ENCODE measurements at regions not wholly inside any gene's neighbourhood (a gene's known extent, or its start where the extent isn't known, plus 50 kb on each side); places are given as distances from the start of the nearest gene placed in this dataset.

DNA sequence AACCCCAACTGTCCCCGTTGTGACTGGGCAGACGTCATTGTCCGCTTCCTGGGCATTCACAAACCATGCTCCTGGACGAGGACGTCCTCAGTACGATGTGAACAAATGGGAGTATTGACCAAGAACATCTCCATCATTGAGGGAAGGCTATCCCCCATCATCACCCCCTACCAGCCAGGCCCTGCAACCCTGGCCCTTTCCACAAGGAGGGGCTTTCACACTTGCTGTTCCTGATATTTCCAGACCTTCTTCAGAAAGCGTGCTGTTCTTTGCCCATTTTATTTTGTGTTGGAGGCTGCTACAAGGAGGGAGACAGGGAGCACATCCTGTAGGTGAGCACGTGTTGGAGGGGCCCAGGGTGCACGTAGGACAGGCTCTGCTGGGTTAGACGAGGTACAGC, 277.0 kb upstream of the LRRC3B start:
- H3K27ac ChIP-seq (ENCODE audit: insufficient read depth, low read depth, low read length) = no peak overlapping the region
- no peaks in the 10 kb centered on the region for H3K9me3 ChIP-seq (replicated peaks; ENCODE audit: control insufficient read depth, insufficient read depth, low read length)
- intact Hi-C loops (cut with micrococcal nuclease) (no loop called here), dilution Hi-C loops (cut with MboI; ENCODE audit: extremely low pct_ligation_motif_present, low sequenced_read_pairs) (no loop called here)
- ChIA-PET CTCF (no interaction called here), POLR2A (no interaction called here)
- no TSS peak for BruUV-seq (replicated peaks)
- no peak overlapping the region for H3K4me3 ChIP-seq (replicated peaks in 1 of 3; ENCODE audit: insufficient read depth in 1 of 3, low read depth in 1 of 3, low read length in 3 of 3)
- no peak overlapping the region for H3K9ac ChIP-seq (replicated peaks; ENCODE audit: extremely low read depth, insufficient read depth, low read length)
- H4K20me1 ChIP-seq (replicated peaks; ENCODE audit: control insufficient read depth, extremely low read depth, insufficient read depth, low read length) = no peaks in the 10 kb centered on the region
- H3K27me3 ChIP-seq (ENCODE audit: control insufficient read depth in 2 of 2, insufficient read depth in 2 of 2, low read length in 2 of 2) = no peaks in the 10 kb centered on the region
- DNase-seq (ENCODE audit: low read depth, low spot score) = no peak
- H3K79me2 ChIP-seq (ENCODE audit: control insufficient read depth, insufficient read depth, low read length) = no peaks in the 10 kb centered on the region
- no peaks in the 10 kb centered on the region for H3K9me1 ChIP-seq (replicated peaks; ENCODE audit: control insufficient read depth, extremely low read depth, insufficient read depth, low read length)
- H3K4me2 ChIP-seq (ENCODE audit: insufficient read depth, low read length) = no peak overlapping the region
- FAIRE-seq = no peak
- H2AFZ ChIP-seq (ENCODE audit: low read depth, low read length) = no peak overlapping the region
- no peaks in the 10 kb centered on the region for H3K4me1 ChIP-seq (ENCODE audit: control insufficient read depth, extremely low read depth, insufficient read depth, low read length)
- TF ChIP-seq POLR2A (IDR thresholded peaks at IDR 0.05; ENCODE audit: low read depth, low read length) = no peak
- TF ChIP-seq POLR2AphosphoS5 (IDR thresholded peaks at IDR 0.05; ENCODE audit: insufficient read depth, low read depth, low read length) = no peak
- TF ChIP-seq, protein P1, sequence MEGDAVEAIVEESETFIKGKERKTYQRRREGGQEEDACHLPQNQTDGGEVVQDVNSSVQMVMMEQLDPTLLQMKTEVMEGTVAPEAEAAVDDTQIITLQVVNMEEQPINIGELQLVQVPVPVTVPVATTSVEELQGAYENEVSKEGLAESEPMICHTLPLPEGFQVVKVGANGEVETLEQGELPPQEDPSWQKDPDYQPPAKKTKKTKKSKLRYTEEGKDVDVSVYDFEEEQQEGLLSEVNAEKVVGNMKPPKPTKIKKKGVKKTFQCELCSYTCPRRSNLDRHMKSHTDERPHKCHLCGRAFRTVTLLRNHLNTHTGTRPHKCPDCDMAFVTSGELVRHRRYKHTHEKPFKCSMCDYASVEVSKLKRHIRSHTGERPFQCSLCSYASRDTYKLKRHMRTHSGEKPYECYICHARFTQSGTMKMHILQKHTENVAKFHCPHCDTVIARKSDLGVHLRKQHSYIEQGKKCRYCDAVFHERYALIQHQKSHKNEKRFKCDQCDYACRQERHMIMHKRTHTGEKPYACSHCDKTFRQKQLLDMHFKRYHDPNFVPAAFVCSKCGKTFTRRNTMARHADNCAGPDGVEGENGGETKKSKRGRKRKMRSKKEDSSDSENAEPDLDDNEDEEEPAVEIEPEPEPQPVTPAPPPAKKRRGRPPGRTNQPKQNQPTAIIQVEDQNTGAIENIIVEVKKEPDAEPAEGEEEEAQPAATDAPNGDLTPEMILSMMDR (IDR thresholded peaks at IDR 0.05; ENCODE audit: extremely low read depth in 1 of 2, insufficient read depth in 1 of 2, low read depth in 1 of 2, low read length in 2 of 2) = no peak
- TF ChIP-seq, protein P2, sequence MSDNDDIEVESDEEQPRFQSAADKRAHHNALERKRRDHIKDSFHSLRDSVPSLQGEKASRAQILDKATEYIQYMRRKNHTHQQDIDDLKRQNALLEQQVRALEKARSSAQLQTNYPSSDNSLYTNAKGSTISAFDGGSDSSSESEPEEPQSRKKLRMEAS (IDR thresholded peaks at IDR 0.05; ENCODE audit: insufficient read depth, insufficient read length) = no peak
- H3K36me3 ChIP-seq (ENCODE audit: control insufficient read depth in 2 of 2, extremely low read depth in 1 of 2, insufficient read depth in 2 of 2, low read length in 2 of 2) = no peaks in the 10 kb centered on the region

DNA sequence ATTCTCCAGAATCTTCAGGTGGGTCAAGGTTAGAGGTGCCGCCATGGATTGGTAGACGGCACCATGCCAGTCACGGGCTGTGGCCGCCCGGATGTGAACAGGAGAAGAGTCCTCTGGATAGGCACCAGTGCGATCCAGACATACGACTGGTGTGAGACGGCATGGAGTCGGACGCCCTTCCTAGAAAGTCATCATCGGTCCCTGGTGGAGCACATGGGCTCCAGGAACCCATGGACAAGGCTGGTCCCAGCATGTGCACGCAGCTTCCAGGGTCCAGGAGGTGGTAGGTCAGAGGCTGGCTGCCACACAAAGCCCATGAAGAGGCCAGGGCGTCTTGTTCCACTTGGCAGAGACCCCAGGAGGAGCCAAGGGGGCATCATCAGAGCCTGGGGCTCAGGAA, 276.1 kb upstream of the LRRC3B start:
- dilution Hi-C loops (cut with MboI; ENCODE audit: extremely low pct_ligation_motif_present, low sequenced_read_pairs) = no loop called here
- POLR2A ChIA-PET = no interaction called here
- no peak for FAIRE-seq

More for the DNA sequence above, 276.1 kb upstream of the LRRC3B start:
- intact Hi-C loops (cut with micrococcal nuclease) = no loop called here
- Histone ChIP-seq H3K4me3 (replicated peaks in 1 of 3; ENCODE audit: insufficient read depth in 1 of 3, low read depth in 1 of 3, low read length in 3 of 3) (no peak overlapping the region), H3K27me3 (ENCODE audit: control insufficient read depth in 2 of 2, insufficient read depth in 2 of 2, low read length in 2 of 2) (no peaks in the 10 kb centered on the region), H3K36me3 (ENCODE audit: control insufficient read depth in 2 of 2, extremely low read depth in 1 of 2, insufficient read depth in 2 of 2, low read length in 2 of 2) (no peaks in the 10 kb centered on the region), H3K27ac (ENCODE audit: insufficient read depth, low read depth, low read length) (no peak overlapping the region), H3K4me2 (ENCODE audit: insufficient read depth, low read length) (no peak overlapping the region), H3K4me1 (ENCODE audit: control insufficient read depth, extremely low read depth, insufficient read depth, low read length) (no peaks in the 10 kb centered on the region), H2AFZ (ENCODE audit: low read depth, low read length) (no peak overlapping the region), H3K9ac (replicated peaks; ENCODE audit: extremely low read depth, insufficient read depth, low read length) (no peak overlapping the region), H3K79me2 (ENCODE audit: control insufficient read depth, insufficient read depth, low read length) (no peaks in the 10 kb centered on the region), H3K9me1 (replicated peaks; ENCODE audit: control insufficient read depth, extremely low read depth, insufficient read depth, low read length) (no peaks in the 10 kb centered on the region), H3K9me3 (replicated peaks; ENCODE audit: control insufficient read depth, insufficient read depth, low read length) (no peaks in the 10 kb centered on the region), H4K20me1 (replicated peaks; ENCODE audit: control insufficient read depth, extremely low read depth, insufficient read depth, low read length) (no peaks in the 10 kb centered on the region)
- no peak for TF ChIP-seq EZH2 (IDR thresholded peaks at IDR 0.05; ENCODE audit: borderline replicate concordance, low read depth, low read length, severe bottlenecking)
- TF ChIP-seq, protein P2 (IDR thresholded peaks at IDR 0.05; ENCODE audit: insufficient read depth, insufficient read length) = no peak
- no peak for TF ChIP-seq GATA2 (IDR thresholded peaks at IDR 0.05; ENCODE audit: insufficient read depth, insufficient read length, low read depth, low read length)
- TF ChIP-seq FOS (IDR thresholded peaks at IDR 0.05; ENCODE audit: borderline replicate concordance, insufficient read depth, low read length) = no peak
- no peak for TF ChIP-seq JUN (IDR thresholded peaks at IDR 0.05; ENCODE audit: borderline replicate concordance, insufficient read depth, insufficient read length, low read depth)
- no TSS peak for BruUV-seq (replicated peaks)
- no peak for DNase-seq (ENCODE audit: low read depth, low spot score)
- CTCF ChIA-PET = no interaction called here

Data from endothelial cell of umbilical vein (primary cell).